ENCODE measurements at regions not wholly inside any gene's neighbourhood (a gene's known extent, or its start where the extent isn't known, plus 50 kb on each side); places are given as distances from the start of the nearest gene placed in this dataset.

- no peak for TF ChIP-seq CREB1 (CRISPR knock-in tag; IDR thresholded peaks at IDR 0.05; ENCODE audit: low read depth)
Measured at GRCh38 chr2:155294358-155294757, 595.9 kb downstream of the KCNJ3 start (continued).

GRCh38 chr2:155281907-155282306 is 583.4 kb downstream of the KCNJ3 start:
- no peak for ATAC-seq
- H3K79me2 ChIP-seq (replicated peaks; ENCODE audit: insufficient read depth): no peaks in the 10 kb centered on the region
- no peaks in the 10 kb centered on the region for H3F3A ChIP-seq (replicated peaks; ENCODE audit: low read depth)
- Mint-ChIP-seq H3K4me1 (no peaks in the 10 kb centered on the region; the same call in 2 of the 3 replicates), H3K36me3 (ENCODE audit: low read depth) (no peaks in the 10 kb centered on the region), H3K4me3 (no peak overlapping the region), H3K9me3 (no peaks in the 10 kb centered on the region), H3K27ac (no peak overlapping the region), H3K27me3 (ENCODE audit: insufficient read depth, low read depth, poor library complexity) (no peaks in the 10 kb centered on the region)
- no peaks in the 10 kb centered on the region for H3K27me3 ChIP-seq (ENCODE audit: insufficient read depth)
- no peaks in the 10 kb centered on the region for H4K20me1 ChIP-seq (replicated peaks; ENCODE audit: insufficient read depth)
- H3K27ac ChIP-seq (ENCODE audit: low read depth): no peak overlapping the region
- TF ChIP-seq, protein P1, sequence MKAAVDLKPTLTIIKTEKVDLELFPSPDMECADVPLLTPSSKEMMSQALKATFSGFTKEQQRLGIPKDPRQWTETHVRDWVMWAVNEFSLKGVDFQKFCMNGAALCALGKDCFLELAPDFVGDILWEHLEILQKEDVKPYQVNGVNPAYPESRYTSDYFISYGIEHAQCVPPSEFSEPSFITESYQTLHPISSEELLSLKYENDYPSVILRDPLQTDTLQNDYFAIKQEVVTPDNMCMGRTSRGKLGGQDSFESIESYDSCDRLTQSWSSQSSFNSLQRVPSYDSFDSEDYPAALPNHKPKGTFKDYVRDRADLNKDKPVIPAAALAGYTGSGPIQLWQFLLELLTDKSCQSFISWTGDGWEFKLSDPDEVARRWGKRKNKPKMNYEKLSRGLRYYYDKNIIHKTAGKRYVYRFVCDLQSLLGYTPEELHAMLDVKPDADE (IDR thresholded peaks at IDR 0.05): no peak
- H2AFZ ChIP-seq: no peak overlapping the region
- no peak overlapping the region for H3K4me3 ChIP-seq
- no peaks in the 10 kb centered on the region for H3K4me1 ChIP-seq (ENCODE audit: insufficient read depth)
- H3K36me3 ChIP-seq (ENCODE audit: insufficient read depth): no peaks in the 10 kb centered on the region
- peak; percentile 2 for DNase-seq (ENCODE audit: low spot score)
- H3K9me2 ChIP-seq (ENCODE audit: insufficient read depth): no peaks in the 10 kb centered on the region
- H3K4me2 ChIP-seq: no peak overlapping the region

DNA sequence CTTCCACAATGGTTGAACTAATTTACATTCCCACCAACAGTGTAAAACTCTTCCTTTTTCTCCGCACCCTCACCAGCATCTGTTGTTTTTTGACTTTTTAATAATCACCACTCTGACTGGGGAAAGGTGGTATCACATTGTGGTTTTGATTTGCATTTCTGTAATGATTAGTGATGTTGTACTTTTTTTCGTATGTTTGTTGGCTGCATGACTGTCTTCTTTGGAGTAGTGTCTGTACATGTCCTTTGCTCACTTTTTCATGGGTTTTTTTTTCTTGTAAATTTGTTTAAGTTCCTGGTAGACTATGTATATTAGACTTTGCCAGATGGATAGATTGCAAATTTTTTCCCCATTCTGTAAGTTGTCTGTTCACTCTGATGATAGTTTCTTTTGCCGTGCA is 574.8 kb downstream of the KCNJ3 start:
- H3K27ac Mint-ChIP-seq: no peak overlapping the region
- no peak overlapping the region for H3K4me3 Mint-ChIP-seq
- H3K4me1 ChIP-seq (ENCODE audit: insufficient read depth): no peaks in the 10 kb centered on the region
- H3K27me3 ChIP-seq (ENCODE audit: insufficient read depth): no peaks in the 10 kb centered on the region
- H3K36me3 ChIP-seq (ENCODE audit: insufficient read depth): no peaks in the 10 kb centered on the region
- no peak for DNase-seq (ENCODE audit: low spot score)
- H3K79me2 ChIP-seq (replicated peaks; ENCODE audit: insufficient read depth): no peaks in the 10 kb centered on the region
- no peaks in the 10 kb centered on the region for H3K9me3 Mint-ChIP-seq
- no peaks in the 10 kb centered on the region for H3K9me2 ChIP-seq (ENCODE audit: insufficient read depth)
- no peaks in the 10 kb centered on the region for H3K4me1 Mint-ChIP-seq
- no peak overlapping the region for H2AFZ ChIP-seq
- H3K4me3 ChIP-seq: no peak overlapping the region
- H4K20me1 ChIP-seq (replicated peaks; ENCODE audit: insufficient read depth): no peaks in the 10 kb centered on the region
- H3K36me3 Mint-ChIP-seq (ENCODE audit: low read depth): no peaks in the 10 kb centered on the region
- no peak overlapping the region for H3K27ac ChIP-seq (ENCODE audit: low read depth)
- no peak overlapping the region for H3K4me2 ChIP-seq
- H3F3A ChIP-seq (replicated peaks; ENCODE audit: low read depth): no peaks in the 10 kb centered on the region
- no peaks in the 10 kb centered on the region for H3K27me3 Mint-ChIP-seq (ENCODE audit: insufficient read depth, low read depth, poor library complexity)
- ATAC-seq: no peak
- TF ChIP-seq REST (IDR thresholded peaks at IDR 0.05; ENCODE audit: unreplicated experiment) (no peak), POLR2AphosphoS5 (IDR thresholded peaks at IDR 0.05; ENCODE audit: low read depth) (no peak), ZNF331 (CRISPR knock-in tag; IDR thresholded peaks at IDR 0.05; ENCODE audit: low read depth) (no peak), CTCF (conservative IDR thresholded peaks at IDR 0.05; ENCODE audit: low read depth in 2 of 2) (no peak), STAT1 (IDR thresholded peaks at IDR 0.05; ENCODE audit: unreplicated experiment) (no peak)
- TF ChIP-seq, protein P2, sequence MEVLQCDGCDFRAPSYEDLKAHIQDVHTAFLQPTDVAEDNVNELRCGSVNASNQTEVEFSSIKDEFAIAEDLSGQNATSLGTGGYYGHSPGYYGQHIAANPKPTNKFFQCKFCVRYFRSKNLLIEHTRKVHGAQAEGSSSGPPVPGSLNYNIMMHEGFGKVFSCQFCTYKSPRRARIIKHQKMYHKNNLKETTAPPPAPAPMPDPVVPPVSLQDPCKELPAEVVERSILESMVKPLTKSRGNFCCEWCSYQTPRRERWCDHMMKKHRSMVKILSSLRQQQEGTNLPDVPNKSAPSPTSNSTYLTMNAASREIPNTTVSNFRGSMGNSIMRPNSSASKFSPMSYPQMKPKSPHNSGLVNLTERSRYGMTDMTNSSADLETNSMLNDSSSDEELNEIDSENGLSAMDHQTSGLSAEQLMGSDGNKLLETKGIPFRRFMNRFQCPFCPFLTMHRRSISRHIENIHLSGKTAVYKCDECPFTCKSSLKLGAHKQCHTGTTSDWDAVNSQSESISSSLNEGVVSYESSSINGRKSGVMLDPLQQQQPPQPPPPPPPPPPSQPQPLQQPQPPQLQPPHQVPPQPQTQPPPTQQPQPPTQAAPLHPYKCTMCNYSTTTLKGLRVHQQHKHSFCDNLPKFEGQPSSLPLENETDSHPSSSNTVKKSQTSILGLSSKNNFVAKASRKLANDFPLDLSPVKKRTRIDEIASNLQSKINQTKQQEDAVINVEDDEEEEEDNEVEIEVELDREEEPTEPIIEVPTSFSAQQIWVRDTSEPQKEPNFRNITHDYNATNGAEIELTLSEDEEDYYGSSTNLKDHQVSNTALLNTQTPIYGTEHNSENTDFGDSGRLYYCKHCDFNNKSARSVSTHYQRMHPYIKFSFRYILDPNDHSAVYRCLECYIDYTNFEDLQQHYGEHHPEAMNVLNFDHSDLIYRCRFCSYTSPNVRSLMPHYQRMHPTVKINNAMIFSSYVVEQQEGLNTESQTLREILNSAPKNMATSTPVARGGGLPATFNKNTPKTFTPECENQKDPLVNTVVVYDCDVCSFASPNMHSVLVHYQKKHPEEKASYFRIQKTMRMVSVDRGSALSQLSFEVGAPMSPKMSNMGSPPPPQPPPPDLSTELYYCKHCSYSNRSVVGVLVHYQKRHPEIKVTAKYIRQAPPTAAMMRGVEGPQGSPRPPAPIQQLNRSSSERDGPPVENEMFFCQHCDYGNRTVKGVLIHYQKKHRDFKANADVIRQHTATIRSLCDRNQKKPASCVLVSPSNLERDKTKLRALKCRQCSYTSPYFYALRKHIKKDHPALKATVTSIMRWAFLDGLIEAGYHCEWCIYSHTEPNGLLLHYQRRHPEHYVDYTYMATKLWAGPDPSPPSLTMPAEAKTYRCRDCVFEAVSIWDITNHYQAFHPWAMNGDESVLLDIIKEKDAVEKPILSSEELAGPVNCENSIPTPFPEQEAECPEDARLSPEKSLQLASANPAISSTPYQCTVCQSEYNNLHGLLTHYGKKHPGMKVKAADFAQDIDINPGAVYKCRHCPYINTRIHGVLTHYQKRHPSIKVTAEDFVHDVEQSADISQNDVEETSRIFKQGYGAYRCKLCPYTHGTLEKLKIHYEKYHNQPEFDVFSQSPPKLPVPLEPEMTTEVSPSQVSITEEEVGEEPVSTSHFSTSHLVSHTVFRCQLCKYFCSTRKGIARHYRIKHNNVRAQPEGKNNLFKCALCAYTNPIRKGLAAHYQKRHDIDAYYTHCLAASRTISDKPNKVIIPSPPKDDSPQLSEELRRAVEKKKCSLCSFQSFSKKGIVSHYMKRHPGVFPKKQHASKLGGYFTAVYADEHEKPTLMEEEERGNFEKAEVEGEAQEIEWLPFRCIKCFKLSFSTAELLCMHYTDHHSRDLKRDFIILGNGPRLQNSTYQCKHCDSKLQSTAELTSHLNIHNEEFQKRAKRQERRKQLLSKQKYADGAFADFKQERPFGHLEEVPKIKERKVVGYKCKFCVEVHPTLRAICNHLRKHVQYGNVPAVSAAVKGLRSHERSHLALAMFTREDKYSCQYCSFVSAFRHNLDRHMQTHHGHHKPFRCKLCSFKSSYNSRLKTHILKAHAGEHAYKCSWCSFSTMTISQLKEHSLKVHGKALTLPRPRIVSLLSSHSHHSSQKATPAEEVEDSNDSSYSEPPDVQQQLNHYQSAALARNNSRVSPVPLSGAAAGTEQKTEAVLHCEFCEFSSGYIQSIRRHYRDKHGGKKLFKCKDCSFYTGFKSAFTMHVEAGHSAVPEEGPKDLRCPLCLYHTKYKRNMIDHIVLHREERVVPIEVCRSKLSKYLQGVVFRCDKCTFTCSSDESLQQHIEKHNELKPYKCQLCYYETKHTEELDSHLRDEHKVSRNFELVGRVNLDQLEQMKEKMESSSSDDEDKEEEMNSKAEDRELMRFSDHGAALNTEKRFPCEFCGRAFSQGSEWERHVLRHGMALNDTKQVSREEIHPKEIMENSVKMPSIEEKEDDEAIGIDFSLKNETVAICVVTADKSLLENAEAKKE (CRISPR knock-in tag; IDR thresholded peaks at IDR 0.05): no peak

Data from GM23338 (cell line).